ENCODE measurements at regions not wholly inside any gene's neighbourhood (a gene's known extent, or its start where the extent isn't known, plus 50 kb on each side); places are given as distances from the start of the nearest gene placed in this dataset.

GRCh38 chr18:8458546-8459215 lies 150.6 kb upstream of the RAB12 start:
- FAIRE-seq: no peak
- intact Hi-C loops (cut with DNase I): no loop called here
- no peak for TF ChIP-seq CTCF (IDR thresholded peaks at IDR 0.05)
- no peaks in the 10 kb centered on the region for H3K9me3 ChIP-seq
- no peaks in the 10 kb centered on the region for H3K36me3 ChIP-seq
- 60 to 70% methylated on average over 17 of the region's 17 CpGs for WGBS, 2 donors
- no peaks in the 10 kb centered on the region for H3K27me3 ChIP-seq
- no peak for ATAC-seq
- no peak overlapping the region for H3K4me3 ChIP-seq
- no peak overlapping the region for H3K27ac ChIP-seq
- DNase-seq: no peak
- H3K4me1 ChIP-seq: no peaks in the 10 kb centered on the region

- intact Hi-C loops (cut with DNase I): no loop called here
- H3K4me3 ChIP-seq: no peak overlapping the region
- no peak for FAIRE-seq
Measured at GRCh38 chr18:8460748-8461147, 148.5 kb upstream of the RAB12 start.

GRCh38 chr18:8461544-8461943 lies 147.7 kb upstream of the RAB12 start:
- no peak for TF ChIP-seq CTCF (IDR thresholded peaks at IDR 0.05)
- H3K4me1 ChIP-seq: no peaks in the 10 kb centered on the region
- WGBS, 2 donors: 0 to 61% methylated on average over 2 of the region's 2 CpGs
- no peaks in the 10 kb centered on the region for H3K27me3 ChIP-seq
- DNase-seq (no peak), ATAC-seq (no peak), FAIRE-seq (no peak)
- no peak overlapping the region for H3K27ac ChIP-seq
- intact Hi-C loops (cut with DNase I): no loop called here
- no peaks in the 10 kb centered on the region for H3K36me3 ChIP-seq
- no peak overlapping the region for H3K4me3 ChIP-seq
- H3K9me3 ChIP-seq: no peaks in the 10 kb centered on the region

More at GRCh38 chr18:8460748-8461147, 148.5 kb upstream of the RAB12 start:
- Histone ChIP-seq H3K9me3 (no peaks in the 10 kb centered on the region), H3K36me3 (no peaks in the 10 kb centered on the region), H3K27ac (no peak overlapping the region), H3K4me1 (no peaks in the 10 kb centered on the region), H3K27me3 (no peaks in the 10 kb centered on the region)
- no peak for TF ChIP-seq CTCF (IDR thresholded peaks at IDR 0.05)
- DNase-seq (no peak), ATAC-seq (no peak)
- 73 to 81% methylated on average over 5 of the region's 5 CpGs for WGBS, 2 donors

- FAIRE-seq (no peak), ATAC-seq (no peak), DNase-seq (no peak)
- TF ChIP-seq CTCF (IDR thresholded peaks at IDR 0.05): no peak
- Histone ChIP-seq H3K36me3 (no peaks in the 10 kb centered on the region), H3K4me3 (no peak overlapping the region), H3K27me3 (no peaks in the 10 kb centered on the region), H3K4me1 (no peaks in the 10 kb centered on the region), H3K9me3 (no peaks in the 10 kb centered on the region), H3K27ac (no peak overlapping the region)
- intact Hi-C loops (cut with DNase I): no loop called here
- WGBS, 2 donors: 84 to 92% methylated on average over 10 of the region's 10 CpGs
Measured at GRCh38 chr18:8462651-8463185, 146.5 kb upstream of the RAB12 start.

- Histone ChIP-seq H3K36me3 (no peaks in the 10 kb centered on the region), H3K27ac (no peak overlapping the region), H3K4me3 (no peak overlapping the region), H3K4me1 (no peaks in the 10 kb centered on the region), H3K27me3 (no peaks in the 10 kb centered on the region), H3K9me3 (no peaks in the 10 kb centered on the region)
- ATAC-seq (no peak), FAIRE-seq (no peak), DNase-seq (no peak)
- intact Hi-C loops (cut with DNase I): no loop called here
- TF ChIP-seq CTCF (IDR thresholded peaks at IDR 0.05): no peak
- 65 to 77% methylated on average over 3 of the region's 3 CpGs for WGBS, 2 donors
Measured at GRCh38 chr18:8463791-8464190, 145.4 kb upstream of the RAB12 start.

Measured in pancreas (tissue), 10 donors.